ENCODE measurements at regions not wholly inside any gene's neighbourhood (a gene's known extent, or its start where the extent isn't known, plus 50 kb on each side); places are given as distances from the start of the nearest gene placed in this dataset.

DNA sequence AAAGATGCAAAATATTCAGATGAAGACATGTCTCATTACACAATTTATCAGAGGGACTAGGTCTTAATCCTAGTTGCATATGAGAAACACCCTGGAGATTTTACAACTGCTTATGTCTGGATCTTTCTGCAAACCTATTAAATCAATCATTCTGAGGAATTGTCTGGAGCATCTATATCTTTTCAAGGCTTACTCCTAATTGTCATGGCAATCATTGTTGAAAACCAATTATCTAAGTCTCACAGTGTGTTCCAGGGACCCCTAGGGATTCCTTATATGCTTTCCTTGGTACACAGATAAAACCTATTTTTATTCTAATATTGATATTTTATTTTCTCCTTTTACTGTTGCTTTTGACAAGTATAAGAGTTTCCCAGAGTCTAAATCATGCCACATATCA is 696.9 kb upstream of the EYS start:
- TF ChIP-seq TAF1 (IDR thresholded peaks at IDR 0.05; ENCODE audit: low read depth) (no peak), RAD21 (IDR thresholded peaks at IDR 0.05; ENCODE audit: low read depth) (no peak), CREB1 (IDR thresholded peaks at IDR 0.05; ENCODE audit: low read depth) (no peak), CEBPB (IDR thresholded peaks at IDR 0.05) (no peak)
- TF ChIP-seq, protein P1, sequence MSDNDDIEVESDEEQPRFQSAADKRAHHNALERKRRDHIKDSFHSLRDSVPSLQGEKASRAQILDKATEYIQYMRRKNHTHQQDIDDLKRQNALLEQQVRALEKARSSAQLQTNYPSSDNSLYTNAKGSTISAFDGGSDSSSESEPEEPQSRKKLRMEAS (IDR thresholded peaks at IDR 0.05) = no peak
